VCaP (cell line): ENCODE measurements at regions not wholly inside any gene's neighbourhood (a gene's known extent, or its start where the extent isn't known, plus 50 kb on each side); places are given as distances from the start of the nearest gene placed in this dataset.

Experiments used
- H3K27ac ChIP-seq: fragments of 450-650 bp; 2 replicates; pipeline ENCODE4 v1.5.1; 2017
- TF ChIP-seq, protein P1 (sequence below): fragments of 450-650 bp; conservative IDR thresholded peaks from 2 replicates; pipeline ENCODE4 v1.5.1; 2017; ENCODE audit warnings: mild to moderate bottlenecking, moderate library complexity

DNA sequence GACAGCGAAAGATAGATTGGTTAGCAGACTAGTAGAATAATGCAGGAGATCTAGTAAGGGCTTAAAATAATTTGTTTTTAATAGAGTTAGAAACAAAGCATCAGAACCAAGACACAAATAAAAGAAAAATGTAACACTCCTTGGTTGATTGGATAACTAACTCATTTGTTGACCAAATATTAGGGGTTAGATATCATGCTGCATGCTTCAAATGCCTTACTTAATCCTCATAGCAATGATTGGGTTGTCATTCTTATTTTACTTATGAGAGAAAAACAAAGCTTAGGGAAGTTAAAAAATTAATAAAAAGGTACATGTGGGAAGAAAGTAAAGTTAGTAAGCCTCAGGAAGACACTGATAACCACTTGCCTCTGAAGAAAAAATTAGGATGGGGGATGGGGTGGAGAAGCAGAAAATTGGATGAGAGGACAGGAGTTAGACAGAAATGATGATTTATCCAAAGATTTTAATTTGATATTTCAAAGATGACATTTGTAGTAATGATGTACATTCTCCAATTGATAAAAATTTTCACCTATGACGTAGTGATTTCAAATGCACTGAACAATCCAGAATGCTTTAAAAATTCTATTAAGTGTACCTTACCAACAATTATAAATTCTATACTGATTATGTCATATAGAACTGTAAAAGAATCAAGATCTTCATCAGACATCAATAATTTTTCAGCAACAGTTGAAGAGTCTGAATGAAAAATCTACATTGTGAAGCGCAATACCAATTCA, 374.7 kb downstream of the COL11A1 start:
- TF ChIP-seq, protein P1, sequence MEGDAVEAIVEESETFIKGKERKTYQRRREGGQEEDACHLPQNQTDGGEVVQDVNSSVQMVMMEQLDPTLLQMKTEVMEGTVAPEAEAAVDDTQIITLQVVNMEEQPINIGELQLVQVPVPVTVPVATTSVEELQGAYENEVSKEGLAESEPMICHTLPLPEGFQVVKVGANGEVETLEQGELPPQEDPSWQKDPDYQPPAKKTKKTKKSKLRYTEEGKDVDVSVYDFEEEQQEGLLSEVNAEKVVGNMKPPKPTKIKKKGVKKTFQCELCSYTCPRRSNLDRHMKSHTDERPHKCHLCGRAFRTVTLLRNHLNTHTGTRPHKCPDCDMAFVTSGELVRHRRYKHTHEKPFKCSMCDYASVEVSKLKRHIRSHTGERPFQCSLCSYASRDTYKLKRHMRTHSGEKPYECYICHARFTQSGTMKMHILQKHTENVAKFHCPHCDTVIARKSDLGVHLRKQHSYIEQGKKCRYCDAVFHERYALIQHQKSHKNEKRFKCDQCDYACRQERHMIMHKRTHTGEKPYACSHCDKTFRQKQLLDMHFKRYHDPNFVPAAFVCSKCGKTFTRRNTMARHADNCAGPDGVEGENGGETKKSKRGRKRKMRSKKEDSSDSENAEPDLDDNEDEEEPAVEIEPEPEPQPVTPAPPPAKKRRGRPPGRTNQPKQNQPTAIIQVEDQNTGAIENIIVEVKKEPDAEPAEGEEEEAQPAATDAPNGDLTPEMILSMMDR = no peak
- no peak overlapping the region for H3K27ac ChIP-seq

- no peak overlapping the region for H3K27ac ChIP-seq
- TF ChIP-seq, protein P1 = no peak
Measured at GRCh38 chr1:102732927-102733326, 375.4 kb downstream of the COL11A1 start.

GRCh38 chr1:102726417-102726816, 381.9 kb downstream of the COL11A1 start:
- H3K27ac ChIP-seq = no peak overlapping the region
- TF ChIP-seq, protein P1 = no peak

GRCh38 chr1:102724741-102725140, 383.6 kb downstream of the COL11A1 start:
- no peak overlapping the region for H3K27ac ChIP-seq
- TF ChIP-seq, protein P1 = no peak

GRCh38 chr1:102715150-102715549, 393.2 kb downstream of the COL11A1 start:
- no peak overlapping the region for H3K27ac ChIP-seq
- TF ChIP-seq, protein P1 = no peak

DNA sequence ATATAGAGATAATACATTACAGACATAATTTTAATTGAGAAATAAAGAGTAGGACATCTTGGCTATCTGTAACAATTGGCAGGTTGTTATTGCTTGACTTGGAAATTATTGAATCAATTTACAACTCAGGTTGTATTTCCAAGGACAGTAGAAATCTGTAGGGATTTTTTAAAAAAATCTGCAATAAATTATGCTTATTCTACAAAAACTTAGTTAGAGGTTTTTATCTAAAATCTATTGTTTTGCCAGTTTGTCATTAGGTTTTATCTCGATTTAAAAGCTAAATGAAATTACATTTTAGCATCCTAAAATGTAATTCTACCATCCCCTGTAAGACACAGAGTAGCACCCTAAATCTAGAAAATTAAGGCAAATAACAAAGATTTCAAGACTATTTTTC, 408.8 kb downstream of the COL11A1 start:
- no peak overlapping the region for H3K27ac ChIP-seq
- TF ChIP-seq, protein P1 = no peak

GRCh38 chr1:102693345-102693744, 415.0 kb downstream of the COL11A1 start:
- no peak overlapping the region for H3K27ac ChIP-seq
- TF ChIP-seq, protein P1 = no peak
